Umbilical cord (tissue), 1 donor: ENCODE measurements at regions not wholly inside any gene's neighbourhood (a gene's known extent, or its start where the extent isn't known, plus 50 kb on each side); places are given as distances from the start of the nearest gene placed in this dataset.

Experiments
- DNase-seq: peaks from one replicate; pipeline ENCODE4 v3.0.0-alpha.2; 2015; ENCODE audit warnings: low spot score

GRCh38 chr2:226057914-226058313, 658.4 kb downstream of the NYAP2 start:
- no peak for DNase-seq

- DNase-seq: no peak
These were observed 657.9 kb downstream of the NYAP2 start for GRCh38 chr2:226057365-226057764.

- no peak for DNase-seq
These were observed 653.4 kb downstream of the NYAP2 start for GRCh38 chr2:226052772-226053416.

- no peak for DNase-seq
These were observed 651.3 kb downstream of the NYAP2 start for GRCh38 chr2:226050822-226051221.

- DNase-seq: peak; percentile 78
These were observed 649.1 kb downstream of the NYAP2 start for GRCh38 chr2:226048611-226049010.

GRCh38 chr2:226045080-226045479, 645.6 kb downstream of the NYAP2 start:
- no peak for DNase-seq

GRCh38 chr2:226040344-226040900, 640.9 kb downstream of the NYAP2 start:
- no peak for DNase-seq

GRCh38 chr2:226037526-226037925, 638.0 kb downstream of the NYAP2 start:
- no peak for DNase-seq

- peak; percentile 75 for DNase-seq
These were observed 632.4 kb downstream of the NYAP2 start for GRCh38 chr2:226031647-226032501.

GRCh38 chr2:226030788-226031646, 631.5 kb downstream of the NYAP2 start:
- DNase-seq: peak; percentile 90

- no peak for DNase-seq
These were observed 630.9 kb downstream of the NYAP2 start for GRCh38 chr2:226030369-226030768.

- no peak for DNase-seq
These were observed 624.4 kb downstream of the NYAP2 start for GRCh38 chr2:226023946-226024345.

- DNase-seq: no peak
These were observed 623.9 kb downstream of the NYAP2 start for GRCh38 chr2:226023383-226023782.

- DNase-seq: no peak
These were observed 621.4 kb downstream of the NYAP2 start for GRCh38 chr2:226020956-226021355.

- no peak for DNase-seq
These were observed 620.7 kb downstream of the NYAP2 start for GRCh38 chr2:226020176-226020575.

- DNase-seq: no peak
These were observed 619.1 kb downstream of the NYAP2 start for GRCh38 chr2:226018641-226019040.

- no peak for DNase-seq
These were observed 618.0 kb downstream of the NYAP2 start for GRCh38 chr2:226017537-226017936.

GRCh38 chr2:226017107-226017506, 617.6 kb downstream of the NYAP2 start:
- no peak for DNase-seq

- no peak for DNase-seq
These were observed 612.4 kb downstream of the NYAP2 start for GRCh38 chr2:226011716-226012450.

GRCh38 chr2:226002438-226002837, 602.9 kb downstream of the NYAP2 start:
- peak; percentile 3 for DNase-seq

- DNase-seq: no peak
These were observed 602.2 kb downstream of the NYAP2 start for GRCh38 chr2:226001716-226002115.
